Breast epithelium (tissue), 4 donors: ENCODE measurements at regions not wholly inside any gene's neighbourhood (a gene's known extent, or its start where the extent isn't known, plus 50 kb on each side); places are given as distances from the start of the nearest gene placed in this dataset.
A peak's percentile ranks its signal among the peaks of the same experiment; 100 is the strongest.

Experiments
- DNase-seq, 2 donors: peaks; one replicate each; pipeline ENCODE4 v3.0.0-alpha.2; 2019; ENCODE audit warnings: low spot score in 2 of 2
- H3K27ac ChIP-seq, 2 donors: fragments of 200-600 bp; sonication (generic) in 1 of 2; one replicate each; pipeline ENCODE4 v1.5.1; 2016 to 2019; ENCODE audit warnings: mild to moderate bottlenecking in 1 of 2
- H3K27me3 ChIP-seq, 2 donors: fragments of 200-600 bp; sonication (generic) in 1 of 2; one replicate each; pipeline versions ENCODE4 v1.5.1 to v1.6.0; 2017 to 2019; ENCODE audit warnings: control low read depth in 1 of 2, mild to moderate bottlenecking in 1 of 2
- H3K36me3 ChIP-seq: fragments of 200-600 bp; one replicate; pipeline ENCODE4 v1.5.1; 2019
- H3K4me1 ChIP-seq, 2 donors: fragments of 200-600 bp; sonication (generic); one replicate each; pipeline ENCODE4 v1.5.1; 2016 to 2019; ENCODE audit warnings: control low read depth in 1 of 2
- H3K4me3 ChIP-seq, 3 donors: fragments of 200-600 bp; sonication (generic); 1 replicate in 2 of 3; 2 replicates in 1 of 3; pipeline ENCODE4 v1.5.1; 2016 to 2019; ENCODE audit warnings: mild to moderate bottlenecking in 3 of 3, moderate library complexity in 2 of 3
- H3K9me3 ChIP-seq, 2 donors: fragments of 200-600 bp; sonication (generic) in 1 of 2; one replicate each; pipeline ENCODE4 v1.5.1; 2016 to 2019; ENCODE audit warnings: control low read depth in 1 of 2
- CTCF ChIP-seq, 3 donors: fragments of 450-650 bp; IDR thresholded peaks; one replicate each; pipeline ENCODE4 v1.5.1; 2016 to 2017; ENCODE audit warnings: antibody characterized with exemption in 3 of 3, mild to moderate bottlenecking in 3 of 3, moderate library complexity in 3 of 3
- POLR2A ChIP-seq: fragments of 450-650 bp; IDR thresholded peaks from one replicate; pipeline ENCODE4 v1.6.1; 2016; ENCODE audit warnings: antibody characterized with exemption, mild to moderate bottlenecking, moderate library complexity
- POLR2AphosphoS5 ChIP-seq, 3 donors: sonication (generic); formaldehyde crosslinking; IDR thresholded peaks; one replicate each; pipeline ENCODE4 v1.6.1; 2017; ENCODE audit warnings: antibody characterized with exemption in 3 of 3
- intact Hi-C: fragments of 100-400 bp; cut with DNase I; formaldehyde crosslinking; loops from one replicate; pipeline ENCODE4 v1.15.1; 2023; ENCODE audit warnings: low total_unique reads

- no peaks in the 10 kb centered on the region for H3K4me1 ChIP-seq
- H3K9me3 ChIP-seq, result no peaks in the 10 kb centered on the region
- H3K27me3 ChIP-seq, result peaks cover 0 to 7% of the 10 kb centered on the region in 2 donors
- intact Hi-C loops, result no loop called here
- TF ChIP-seq CTCF (IDR thresholded peaks at IDR 0.05) (no peak), POLR2AphosphoS5 (IDR thresholded peaks at IDR 0.05) (no peak), POLR2A (no peak)
- H3K4me3 ChIP-seq, result no peak overlapping the region
- peak in 1 of 2 donors; percentile 25 for DNase-seq
- H3K27ac ChIP-seq, result no peak overlapping the region
- no peaks in the 10 kb centered on the region for H3K36me3 ChIP-seq
Measured at GRCh38 chr1:25033828-25034705, 104.0 kb upstream of the RUNX3 start.

- TF ChIP-seq CTCF (IDR thresholded peaks at IDR 0.05) (no peak), POLR2A (no peak), POLR2AphosphoS5 (IDR thresholded peaks at IDR 0.05) (no peak)
- intact Hi-C loops, result no loop called here
- H3K4me1 ChIP-seq, result no peaks in the 10 kb centered on the region
Measured at GRCh38 chr1:25033030-25033827, 103.2 kb upstream of the RUNX3 start.

GRCh38 chr1:25031966-25032667, 102.0 kb upstream of the RUNX3 start:
- no peaks in the 10 kb centered on the region for H3K9me3 ChIP-seq
- H3K27ac ChIP-seq, result peak overlapping the region in 1 of 2 donors; percentile 25
- peak in 1 of 2 donors; percentile 40 for DNase-seq

More at GRCh38 chr1:25033030-25033827, 103.2 kb upstream of the RUNX3 start:
- no peak overlapping the region for H3K27ac ChIP-seq
- no peak for DNase-seq
- no peaks in the 10 kb centered on the region for H3K36me3 ChIP-seq
- H3K27me3 ChIP-seq, result peaks cover 0 to 7% of the 10 kb centered on the region in 2 donors
- H3K4me3 ChIP-seq, result no peak overlapping the region
- H3K9me3 ChIP-seq, result no peaks in the 10 kb centered on the region

GRCh38 chr1:25031601-25031965, 101.5 kb upstream of the RUNX3 start:
- intact Hi-C loops, result no loop called here
- Histone ChIP-seq H3K27me3 (peaks cover 0 to 7% of the 10 kb centered on the region in 2 donors), H3K27ac (peak overlapping the region in 1 of 2 donors; percentile 25), H3K9me3 (no peaks in the 10 kb centered on the region), H3K36me3 (no peaks in the 10 kb centered on the region), H3K4me1 (no peaks in the 10 kb centered on the region), H3K4me3 (no peak overlapping the region)
- DNase-seq, result no peak
- TF ChIP-seq POLR2A (no peak), POLR2AphosphoS5 (IDR thresholded peaks at IDR 0.05) (no peak), CTCF (IDR thresholded peaks at IDR 0.05) (no peak)

More at GRCh38 chr1:25031966-25032667, 102.0 kb upstream of the RUNX3 start:
- Histone ChIP-seq H3K4me3 (no peak overlapping the region), H3K27me3 (peaks cover 0 to 7% of the 10 kb centered on the region in 2 donors), H3K4me1 (no peaks in the 10 kb centered on the region), H3K36me3 (no peaks in the 10 kb centered on the region)
- no peak for TF ChIP-seq POLR2A
- no peak for TF ChIP-seq POLR2AphosphoS5 (IDR thresholded peaks at IDR 0.05)
- no peak for TF ChIP-seq CTCF (IDR thresholded peaks at IDR 0.05)
- intact Hi-C loops, result no loop called here
